Fibroblast of pulmonary artery (primary cell): ENCODE measurements at regions not wholly inside any gene's neighbourhood (a gene's known extent, or its start where the extent isn't known, plus 50 kb on each side); places are given as distances from the start of the nearest gene placed in this dataset.
"Not testable (repeated sequence)": the region's sequence is repeated elsewhere in the genome, so short reads cannot be mapped to it uniquely, and the experiment has no call there.

ENCODE experiments used
- DNase-seq: peaks from one replicate; pipeline ENCODE4 v3.0.0-alpha.2; 2010; ENCODE audit warnings: low read depth
- H3K4me3 ChIP-seq: replicated peaks from 2 replicates; pipeline ENCODE4 v1.5.1; 2011; ENCODE audit warnings: low read depth, mild to moderate bottlenecking, control low read depth, low read length, moderate library complexity
- TF ChIP-seq, protein P1 (sequence below): IDR thresholded peaks from 2 replicates; pipeline ENCODE4 v1.5.1; 2011; ENCODE audit warnings: mild to moderate bottlenecking, control low read depth, low read length, inconsistent platforms; ENCODE audit errors: missing control alignments

GRCh38 chr12:74401966-74402365, 135.7 kb upstream of the ATXN7L3B start:
- TF ChIP-seq, protein P1, sequence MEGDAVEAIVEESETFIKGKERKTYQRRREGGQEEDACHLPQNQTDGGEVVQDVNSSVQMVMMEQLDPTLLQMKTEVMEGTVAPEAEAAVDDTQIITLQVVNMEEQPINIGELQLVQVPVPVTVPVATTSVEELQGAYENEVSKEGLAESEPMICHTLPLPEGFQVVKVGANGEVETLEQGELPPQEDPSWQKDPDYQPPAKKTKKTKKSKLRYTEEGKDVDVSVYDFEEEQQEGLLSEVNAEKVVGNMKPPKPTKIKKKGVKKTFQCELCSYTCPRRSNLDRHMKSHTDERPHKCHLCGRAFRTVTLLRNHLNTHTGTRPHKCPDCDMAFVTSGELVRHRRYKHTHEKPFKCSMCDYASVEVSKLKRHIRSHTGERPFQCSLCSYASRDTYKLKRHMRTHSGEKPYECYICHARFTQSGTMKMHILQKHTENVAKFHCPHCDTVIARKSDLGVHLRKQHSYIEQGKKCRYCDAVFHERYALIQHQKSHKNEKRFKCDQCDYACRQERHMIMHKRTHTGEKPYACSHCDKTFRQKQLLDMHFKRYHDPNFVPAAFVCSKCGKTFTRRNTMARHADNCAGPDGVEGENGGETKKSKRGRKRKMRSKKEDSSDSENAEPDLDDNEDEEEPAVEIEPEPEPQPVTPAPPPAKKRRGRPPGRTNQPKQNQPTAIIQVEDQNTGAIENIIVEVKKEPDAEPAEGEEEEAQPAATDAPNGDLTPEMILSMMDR: no peak
- DNase-seq: no peak
- H3K4me3 ChIP-seq: no peak overlapping the region

GRCh38 chr12:74403221-74403470, 134.5 kb upstream of the ATXN7L3B start:
- not testable (repeated sequence) for DNase-seq, H3K4me3 ChIP-seq

GRCh38 chr12:74408601-74409166, 129.0 kb upstream of the ATXN7L3B start:
- no peak for DNase-seq
- TF ChIP-seq, protein P1: no peak

GRCh38 chr12:74412606-74413230, 124.9 kb upstream of the ATXN7L3B start:
- DNase-seq: peak; percentile 32
- H3K4me3 ChIP-seq: no peak overlapping the region
- TF ChIP-seq, protein P1: peak; percentile 34

More at GRCh38 chr12:74408601-74409166, 129.0 kb upstream of the ATXN7L3B start:
- H3K4me3 ChIP-seq: no peak overlapping the region

DNA sequence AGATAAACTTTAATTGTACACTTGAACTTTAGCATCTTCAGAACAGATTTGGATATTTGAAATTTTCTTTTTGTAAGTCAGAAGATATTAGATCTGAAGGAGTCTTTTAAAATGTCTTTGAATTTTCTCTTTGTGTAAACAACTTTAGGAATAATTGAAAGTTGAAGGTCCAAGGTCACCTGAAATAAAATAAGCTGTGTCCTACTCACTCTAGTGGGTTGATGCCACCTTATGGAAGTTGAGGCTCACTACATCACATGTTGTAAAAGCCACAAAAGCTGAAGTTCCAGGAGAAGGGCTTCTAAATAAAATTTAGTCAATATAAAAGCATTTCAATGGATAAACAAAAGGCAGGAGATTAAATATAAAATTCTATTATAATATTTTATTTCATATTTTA, 122.0 kb upstream of the ATXN7L3B start:
- peak; percentile 39 for DNase-seq
- TF ChIP-seq, protein P1: peak; percentile 64
- no peak overlapping the region for H3K4me3 ChIP-seq

DNA sequence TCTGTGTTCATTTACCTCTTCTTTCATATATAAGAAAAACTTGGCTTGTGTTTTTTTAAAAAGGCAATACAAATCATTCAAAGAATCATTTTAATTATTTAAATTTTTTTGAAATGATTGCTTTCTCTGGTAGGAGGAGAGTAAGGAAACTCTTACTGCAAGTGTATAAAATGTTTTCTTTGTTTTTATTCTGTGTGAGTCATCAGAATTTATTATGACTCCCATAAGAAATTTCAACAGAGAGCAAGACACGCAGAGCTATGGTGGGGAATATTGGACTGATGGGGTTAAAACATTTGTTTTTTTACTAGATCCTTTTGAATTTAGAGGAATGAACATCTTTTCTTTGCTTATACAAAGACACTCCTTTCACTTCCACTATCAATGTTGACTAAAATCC, 119.1 kb upstream of the ATXN7L3B start:
- no peak overlapping the region for H3K4me3 ChIP-seq
- no peak for DNase-seq
- TF ChIP-seq, protein P1: no peak

GRCh38 chr12:74424778-74425177, 112.9 kb upstream of the ATXN7L3B start:
- TF ChIP-seq, protein P1: no peak

More at GRCh38 chr12:74424778-74425177, 112.9 kb upstream of the ATXN7L3B start:
- H3K4me3 ChIP-seq: no peak overlapping the region
- no peak for DNase-seq
